ENCODE measurements at regions not wholly inside any gene's neighbourhood (a gene's known extent, or its start where the extent isn't known, plus 50 kb on each side); places are given as distances from the start of the nearest gene placed in this dataset.

GRCh38 chr1:37257646-37258045, 216.7 kb upstream of the ZC3H12A start:
- Histone ChIP-seq H3K27me3 (ENCODE audit: insufficient read depth in 3 of 3, low read length in 2 of 3) (peaks cover 7 to 62% (median 11%) of the 10 kb centered on the region in 3 donors), H3K4me3 (no peak overlapping the region), H3K36me3 (ENCODE audit: insufficient read depth in 1 of 2, low read depth in 1 of 2) (no peaks in the 10 kb centered on the region), H3K4me1 (no peaks in the 10 kb centered on the region), H3K9me3 (no peaks in the 10 kb centered on the region), H3K27ac (no peak overlapping the region)
- TF ChIP-seq CTCF (IDR thresholded peaks at IDR 0.05), result no peak
- DNase-seq (no peak), ATAC-seq (no peak)
- intact Hi-C loops (cut with DNase I), result no loop called here

GRCh38 chr1:37258068-37258467, 216.3 kb upstream of the ZC3H12A start:
- H3K27me3 ChIP-seq (ENCODE audit: insufficient read depth in 3 of 3, low read length in 2 of 3), result peaks cover 7 to 63% (median 10%) of the 10 kb centered on the region in 3 donors
- ATAC-seq (no peak), DNase-seq (no peak)
- no peak overlapping the region for H3K4me3 ChIP-seq
- H3K9me3 ChIP-seq, result no peaks in the 10 kb centered on the region
- TF ChIP-seq CTCF (IDR thresholded peaks at IDR 0.05), result no peak
- H3K27ac ChIP-seq, result no peak overlapping the region
- intact Hi-C loops (cut with DNase I), result no loop called here
- no peaks in the 10 kb centered on the region for H3K4me1 ChIP-seq
- WGBS, 3 donors, result 25 to 39% (median 34%) methylated on average over 5 to 6 of the region's 6 CpGs
- no peaks in the 10 kb centered on the region for H3K36me3 ChIP-seq (ENCODE audit: insufficient read depth in 1 of 2, low read depth in 1 of 2)

- WGBS, 3 donors, result 42 to 64% (median 50%) methylated on average over 2 of the region's 2 CpGs
- Histone ChIP-seq H3K27me3 (ENCODE audit: insufficient read depth in 3 of 3, low read length in 2 of 3) (peaks cover 7 to 61% (median 10%) of the 10 kb centered on the region in 3 donors), H3K4me1 (no peaks in the 10 kb centered on the region), H3K27ac (no peak overlapping the region), H3K4me3 (no peak overlapping the region), H3K36me3 (ENCODE audit: insufficient read depth in 1 of 2, low read depth in 1 of 2) (no peaks in the 10 kb centered on the region), H3K9me3 (no peaks in the 10 kb centered on the region)
- TF ChIP-seq CTCF (IDR thresholded peaks at IDR 0.05), result no peak
- no peak for ATAC-seq
- intact Hi-C loops (cut with DNase I), result no loop called here
- no peak for DNase-seq
Observed at GRCh38 chr1:37259019-37259418, 215.4 kb upstream of the ZC3H12A start.

GRCh38 chr1:37261129-37261528, 213.3 kb upstream of the ZC3H12A start:
- no peak for DNase-seq
- no peak for ATAC-seq
- Histone ChIP-seq H3K36me3 (ENCODE audit: insufficient read depth in 1 of 2, low read depth in 1 of 2) (no peaks in the 10 kb centered on the region), H3K9me3 (no peaks in the 10 kb centered on the region), H3K27ac (no peak overlapping the region), H3K4me1 (no peaks in the 10 kb centered on the region), H3K4me3 (no peak overlapping the region), H3K27me3 (ENCODE audit: insufficient read depth in 3 of 3, low read length in 2 of 3) (peaks cover 7 to 46% (median 7%) of the 10 kb centered on the region in 3 donors)
- 63 to 69% (median 67%) methylated on average over 2 of the region's 2 CpGs for WGBS, 3 donors
- TF ChIP-seq CTCF (IDR thresholded peaks at IDR 0.05), result no peak
- intact Hi-C loops (cut with DNase I), result no loop called here

- H3K27ac ChIP-seq, result no peak overlapping the region
- ATAC-seq, result no peak
- WGBS, 3 donors, result 59 to 64% (median 59%) methylated on average over 6 of the region's 6 CpGs
- H3K36me3 ChIP-seq (ENCODE audit: insufficient read depth in 1 of 2, low read depth in 1 of 2), result no peaks in the 10 kb centered on the region
- TF ChIP-seq CTCF (IDR thresholded peaks at IDR 0.05), result no peak
- H3K4me1 ChIP-seq, result no peaks in the 10 kb centered on the region
- no peak for DNase-seq
- H3K9me3 ChIP-seq, result no peaks in the 10 kb centered on the region
- intact Hi-C loops (cut with DNase I), result no loop called here
- H3K27me3 ChIP-seq (ENCODE audit: insufficient read depth in 3 of 3, low read length in 2 of 3), result peaks cover 4 to 34% (median 4%) of the 10 kb centered on the region in 3 donors
- no peak overlapping the region for H3K4me3 ChIP-seq
Observed at GRCh38 chr1:37262439-37263170, 211.8 kb upstream of the ZC3H12A start.

Measured in psoas muscle (tissue), 7 donors.